GM23338 (cell line): ENCODE measurements at regions not wholly inside any gene's neighbourhood (a gene's known extent, or its start where the extent isn't known, plus 50 kb on each side); places are given as distances from the start of the nearest gene placed in this dataset.

Experiments used
- ATAC-seq: fragments of 200-7000 bp; cut with Tn5 transposase; 3 replicates; pipeline ENCODE4 v1.9.1; 2020
- DNase-seq: peaks from one replicate; pipeline ENCODE4 v3.0.0-alpha.2; 2015; ENCODE audit warnings: low spot score
- H2AFZ ChIP-seq: fragments of 200-600 bp; sonication (generic); 2 replicates; pipeline ENCODE4 v1.8.0; 2016; ENCODE audit warnings: antibody characterized with exemption, mild to moderate bottlenecking, moderate library complexity
- H3F3A ChIP-seq: fragments of 200-600 bp; sonication (generic); replicated peaks from 2 replicates; pipeline ENCODE4 v1.8.0; 2017; ENCODE audit warnings: antibody characterized with exemption, mixed run types, low read depth
- H3K27ac ChIP-seq: fragments of 200-600 bp; sonication (generic); 2 replicates; pipeline ENCODE4 v1.6.1; 2016; ENCODE audit warnings: low read depth
- H3K27me3 ChIP-seq: fragments of 200-600 bp; sonication (generic); 2 replicates; pipeline ENCODE4 v1.8.0; 2016; ENCODE audit warnings: mild to moderate bottlenecking, mixed run types, moderate library complexity; ENCODE audit not compliant: insufficient read depth
- H3K36me3 ChIP-seq: fragments of 200-600 bp; sonication (generic); 2 replicates; pipeline ENCODE4 v1.8.0; 2016; ENCODE audit warnings: mild to moderate bottlenecking; ENCODE audit not compliant: insufficient read depth
- H3K4me1 ChIP-seq: fragments of 200-600 bp; sonication (generic); 2 replicates; pipeline ENCODE4 v1.8.0; 2016; ENCODE audit warnings: mild to moderate bottlenecking, moderate library complexity; ENCODE audit not compliant: insufficient read depth
- H3K4me2 ChIP-seq: fragments of 200-600 bp; sonication (generic); 2 replicates; pipeline ENCODE4 v1.7.1; 2017; ENCODE audit warnings: mixed run types
- H3K4me3 ChIP-seq: fragments of 200-600 bp; sonication (generic); 2 replicates; pipeline ENCODE4 v1.6.1; 2016; ENCODE audit warnings: mixed run types
- H3K79me2 ChIP-seq: fragments of 200-600 bp; sonication (generic); replicated peaks from 2 replicates; pipeline ENCODE4 v1.8.0; 2017; ENCODE audit warnings: mild to moderate bottlenecking; ENCODE audit not compliant: insufficient read depth
- H3K9me2 ChIP-seq: fragments of 200-600 bp; sonication (generic); 2 replicates; pipeline ENCODE4 v1.8.0; 2017; ENCODE audit not compliant: insufficient read depth
- H4K20me1 ChIP-seq: fragments of 200-600 bp; sonication (generic); replicated peaks from 2 replicates; pipeline ENCODE4 v1.8.0; 2017; ENCODE audit warnings: mild to moderate bottlenecking; ENCODE audit not compliant: insufficient read depth
- H3K27ac Mint-ChIP-seq: 2 replicates; pipeline ENCODE4 v1.8.0; 2020; ENCODE audit warnings: inconsistent platforms, mild to moderate bottlenecking, moderate library complexity, mixed read lengths
- H3K27me3 Mint-ChIP-seq: 3 replicates; pipeline ENCODE4 v1.8.0; 2022; ENCODE audit warnings: low read depth, mild to moderate bottlenecking, moderate library complexity, mixed read lengths, inconsistent platforms; ENCODE audit not compliant: insufficient read depth, poor library complexity
- H3K36me3 Mint-ChIP-seq: 3 replicates; pipeline ENCODE4 v1.8.0; 2021; ENCODE audit warnings: low read depth, mild to moderate bottlenecking, inconsistent platforms, moderate library complexity, mixed read lengths
- H3K4me1 Mint-ChIP-seq: 3 replicates; pipeline ENCODE4 v1.8.0; 2020; ENCODE audit warnings: mild to moderate bottlenecking, inconsistent platforms, mixed read lengths
- H3K4me3 Mint-ChIP-seq: 3 replicates; pipeline ENCODE4 v1.8.0; 2021; ENCODE audit warnings: moderate library complexity, mild to moderate bottlenecking, inconsistent platforms, mixed read lengths
- H3K9me3 Mint-ChIP-seq: 3 replicates; pipeline ENCODE4 v1.8.0; 2020; ENCODE audit warnings: moderate library complexity, mild to moderate bottlenecking, inconsistent platforms, mixed read lengths
- CREB1 ChIP-seq: fragments of 250-450 bp; sonication (Bioruptor Pico); IDR thresholded peaks from 2 replicates; pipeline ENCODE4 v1.5.0; 2020; ENCODE audit warnings: low read depth, mild to moderate bottlenecking, moderate library complexity
- CTCF ChIP-seq, 2 experiments: fragments of 200-600 bp in 1 of 2; sonication (generic) in 1 of 2; conservative IDR thresholded peaks; 2 replicates each; pipeline versions ENCODE4 v1.5.1 to v1.6.1; 2016 to 2017; ENCODE audit warnings: antibody characterized with exemption in 2 of 2, low read depth in 2 of 2, mild to moderate bottlenecking in 2 of 2, moderate library complexity in 1 of 2
- ETS1 ChIP-seq: IDR thresholded peaks from 2 replicates; pipeline ENCODE4 v1.6.1; 2016; ENCODE audit warnings: antibody characterized with exemption
- EZH2 ChIP-seq: fragments of 200-600 bp; sonication (generic); IDR thresholded peaks from one replicate; pipeline ENCODE4 v1.8.0; 2017; ENCODE audit warnings: antibody characterized with exemption, mild to moderate bottlenecking, low read depth; ENCODE audit not compliant: unreplicated experiment
- EZH2phosphoT487 ChIP-seq: fragments of 200-600 bp; sonication (generic); IDR thresholded peaks from one replicate; pipeline ENCODE4 v1.8.1; 2018; ENCODE audit warnings: antibody characterized with exemption; ENCODE audit not compliant: unreplicated experiment
- JUNB ChIP-seq: IDR thresholded peaks from one replicate; pipeline ENCODE4 v1.6.1; 2016; ENCODE audit warnings: antibody characterized with exemption; ENCODE audit not compliant: unreplicated experiment
- NANOG ChIP-seq: IDR thresholded peaks from 2 replicates; pipeline ENCODE4 v1.6.1; 2016; ENCODE audit warnings: antibody characterized with exemption, borderline replicate concordance
- POLR2AphosphoS5 ChIP-seq: IDR thresholded peaks from 2 replicates; pipeline ENCODE4 v1.6.1; 2016; ENCODE audit warnings: antibody characterized with exemption, low read depth
- REST ChIP-seq: IDR thresholded peaks from one replicate; pipeline ENCODE4 v1.6.1; 2018; ENCODE audit warnings: antibody characterized with exemption; ENCODE audit not compliant: unreplicated experiment
- STAT1 ChIP-seq: IDR thresholded peaks from one replicate; pipeline ENCODE4 v1.6.1; 2016; ENCODE audit warnings: antibody characterized with exemption; ENCODE audit not compliant: unreplicated experiment
- ZNF114 ChIP-seq: fragments of 250-450 bp; sonication (Bioruptor Pico); IDR thresholded peaks from 2 replicates; pipeline ENCODE4 v1.5.0; 2020; ENCODE audit warnings: mild to moderate bottlenecking, moderate library complexity
- ZNF331 ChIP-seq: fragments of 250-450 bp; sonication (Bioruptor Pico); IDR thresholded peaks from 2 replicates; pipeline ENCODE4 v1.5.0; 2020; ENCODE audit warnings: low read depth, mild to moderate bottlenecking, moderate library complexity
- ZNF462 ChIP-seq: fragments of 250-450 bp; sonication (Bioruptor Pico); IDR thresholded peaks from 2 replicates; pipeline ENCODE4 v1.5.0; 2020; ENCODE audit warnings: mild to moderate bottlenecking, moderate library complexity

- no peak for TF ChIP-seq ZNF462 (CRISPR knock-in tag)
Measured at GRCh38 chr2:5242751-5243150, 449.4 kb upstream of the SOX11 start (continued).

- Mint-ChIP-seq H3K27me3 (peaks cover 3% of the 10 kb centered on the region), H3K27ac (no peak overlapping the region), H3K9me3 (peaks cover 85% of the 10 kb centered on the region), H3K4me1 (peaks cover 4% of the 10 kb centered on the region), H3K36me3 (peaks cover 16% of the 10 kb centered on the region; the same call in 2 of the 3 replicates), H3K4me3 (no peak overlapping the region)
- H3F3A ChIP-seq = no peaks in the 10 kb centered on the region
- H3K36me3 ChIP-seq = no peaks in the 10 kb centered on the region
- H3K9me2 ChIP-seq = no peaks in the 10 kb centered on the region
- ATAC-seq (no peak), DNase-seq (peak; percentile 22)
- no peaks in the 10 kb centered on the region; the same call in 1 of the 2 replicates for H3K4me1 ChIP-seq
- no peak overlapping the region for H3K4me2 ChIP-seq
- no peaks in the 10 kb centered on the region for H3K79me2 ChIP-seq
- no peaks in the 10 kb centered on the region for H3K27me3 ChIP-seq
- H2AFZ ChIP-seq = no peak overlapping the region
- no peaks in the 10 kb centered on the region for H4K20me1 ChIP-seq
- H3K27ac ChIP-seq = no peak overlapping the region
- H3K4me3 ChIP-seq = no peak overlapping the region
- TF ChIP-seq POLR2AphosphoS5 (no peak), EZH2phosphoT487 (no peak), ZNF331 (CRISPR knock-in tag) (no peak), CTCF (conservative IDR thresholded peaks at IDR 0.05; ENCODE audit: low read depth in 2 of 2) (no peak), NANOG (no peak), CREB1 (no peak), REST (no peak), JUNB (no peak), ZNF114 (no peak), STAT1 (no peak), EZH2 (no peak), ETS1 (no peak)
Measured at GRCh38 chr2:5250482-5250881, 441.7 kb upstream of the SOX11 start.
